H1 (cell line): ENCODE measurements at regions not wholly inside any gene's neighbourhood (a gene's known extent, or its start where the extent isn't known, plus 50 kb on each side); places are given as distances from the start of the nearest gene placed in this dataset.

Experiments
- CTCF ChIA-PET: fragments of 300-600 bp; sonication (Branson Sonifier 250); formaldehyde crosslinking; loops from one replicate; lab custom pipeline; 2021; ENCODE audit not compliant: partially characterized antibody; lab: Charles Lee
- POLR2A ChIA-PET: fragments of 300-600 bp; sonication (Branson Sonifier 250); formaldehyde crosslinking; loops from one replicate; lab custom pipeline; 2021; ENCODE audit warnings: inconsistent platforms; ENCODE audit not compliant: partially characterized antibody; lab: Charles Lee
- DNase-seq, 2 experiments: peaks; one replicate each; pipeline versions ENCODE4 v3.0.0 to v3.0.0-alpha.2; 2010 to 2022; ENCODE audit warnings: low spot score in 2 of 2, low read depth in 1 of 2, mixed read lengths in 1 of 2
- FAIRE-seq: peaks from 2 replicates; lab custom pipeline; 2011; peaks lifted over from hg19 to GRCh38; lab: Jason Lieb, UNC
- H2AFZ ChIP-seq: 2 replicates; pipeline ENCODE4 v1.8.1; 2012; ENCODE audit warnings: low read length, inconsistent platforms
- H2AK5ac ChIP-seq: 2 replicates; pipeline ENCODE4 v1.6.1; 2013; ENCODE audit warnings: low read depth, low read length
- H2BK120ac ChIP-seq: replicated peaks from 2 replicates; pipeline ENCODE3; 2013; ENCODE audit warnings: low read depth, low read length, inconsistent platforms
- H2BK12ac ChIP-seq: 2 replicates; pipeline ENCODE4 v1.6.1; 2013; ENCODE audit warnings: low read depth, low read length
- H2BK15ac ChIP-seq: 2 replicates; pipeline ENCODE4 v1.6.1; 2013; ENCODE audit warnings: low read length
- H2BK20ac ChIP-seq: 2 replicates; pipeline ENCODE4 v1.6.1; 2013; ENCODE audit warnings: low read length
- H2BK5ac ChIP-seq: 2 replicates; pipeline ENCODE4 v1.6.1; 2013; ENCODE audit warnings: low read depth, low read length
- H3K14ac ChIP-seq: 2 replicates; pipeline ENCODE4 v1.6.1; 2013; ENCODE audit warnings: inconsistent platforms; ENCODE audit not compliant: insufficient read length
- H3K18ac ChIP-seq: 2 replicates; pipeline ENCODE4 v1.6.1; 2013; ENCODE audit warnings: low read length; ENCODE audit errors: extremely low read depth
- H3K23ac ChIP-seq: 2 replicates; pipeline ENCODE4 v1.6.1; 2013; ENCODE audit warnings: inconsistent platforms; ENCODE audit not compliant: insufficient read length
- H3K23me2 ChIP-seq: 2 replicates; pipeline ENCODE4 v1.6.1; 2013; ENCODE audit warnings: low read depth, low read length
- H3K27ac ChIP-seq: 2 replicates; pipeline ENCODE4 v1.6.1; 2011; ENCODE audit warnings: low read depth, low read length, inconsistent platforms
- H3K27me3 ChIP-seq, 4 experiments: replicated peaks in 1 of 4; 1 replicate in 1 of 4; 2 replicates in 3 of 4; pipeline versions ENCODE4 v1.6.1 to v1.8.1; 2011 to 2013; ENCODE audit warnings: low read length in 3 of 4, mild to moderate bottlenecking in 3 of 4, inconsistent platforms in 2 of 4, mixed read lengths in 2 of 4, moderate library complexity in 1 of 4; ENCODE audit not compliant: control insufficient read depth in 3 of 4, insufficient read depth in 3 of 4; ENCODE audit errors: extremely low read depth in 1 of 4
- H3K36me3 ChIP-seq, 4 experiments: 2 replicates each; pipeline versions ENCODE4 v1.6.1 to v1.8.1; 2011 to 2013; ENCODE audit warnings: mild to moderate bottlenecking in 4 of 4, low read length in 3 of 4, moderate library complexity in 2 of 4, control low read depth in 1 of 4, inconsistent platforms in 1 of 4; ENCODE audit not compliant: insufficient read depth in 4 of 4, control insufficient read depth in 2 of 4
- H3K4ac ChIP-seq: replicated peaks from 2 replicates; pipeline ENCODE3; 2013; ENCODE audit warnings: low read length, low read depth, mixed read lengths, inconsistent platforms; ENCODE audit not compliant: insufficient read length
- H3K4me1 ChIP-seq, 4 experiments: replicated peaks in 1 of 4; 1 replicate in 1 of 4; 2 replicates in 3 of 4; pipeline versions ENCODE4 v1.6.1 to v1.8.1; 2011 to 2013; ENCODE audit warnings: low read length in 3 of 4, inconsistent platforms in 2 of 4, mixed read lengths in 1 of 4; ENCODE audit not compliant: insufficient read depth in 4 of 4, control insufficient read depth in 3 of 4
- H3K4me2 ChIP-seq, 2 experiments: 2 replicates each; pipeline versions ENCODE4 v1.6.1 to v1.8.1; 2011 to 2013; ENCODE audit warnings: low read depth in 2 of 2, low read length in 2 of 2, control low read depth in 1 of 2, inconsistent platforms in 1 of 2, mild to moderate bottlenecking in 1 of 2; ENCODE audit not compliant: insufficient read depth in 1 of 2
- H3K4me3 ChIP-seq, 4 experiments: fragments of 200-600, 300-600 bp in 1 of 4; sonication (generic), shearing (Covaris generic), sonication (Bioruptor Twin) in 1 of 4; 2 replicates each; pipeline versions ENCODE4 v1.5.1 to v1.8.1; 2011 to 2016; ENCODE audit warnings: low read length in 4 of 4, low read depth in 3 of 4, control low read depth in 2 of 4, inconsistent platforms in 2 of 4, mild to moderate bottlenecking in 2 of 4, mixed read lengths in 1 of 4, moderate library complexity in 1 of 4; ENCODE audit not compliant: insufficient read depth in 2 of 4; ENCODE audit errors: extremely low read depth in 1 of 4
- H3K56ac ChIP-seq: replicated peaks from 2 replicates; pipeline ENCODE3; 2013; ENCODE audit warnings: low read depth, mild to moderate bottlenecking, mixed read lengths, low read length, inconsistent platforms; ENCODE audit not compliant: insufficient read length
- H3K79me1 ChIP-seq: 2 replicates; pipeline ENCODE4 v1.6.1; 2013; ENCODE audit warnings: low read depth, low read length, control low read depth
- H3K79me2 ChIP-seq, 2 experiments: 2 replicates each; pipeline versions ENCODE4 v1.6.1 to v1.8.1; 2012 to 2013; ENCODE audit warnings: low read length in 2 of 2, mild to moderate bottlenecking in 2 of 2, inconsistent platforms in 1 of 2; ENCODE audit not compliant: insufficient read depth in 2 of 2, control insufficient read depth in 1 of 2
- H3K9ac ChIP-seq, 4 experiments: replicated peaks in 1 of 4; 1 replicate in 1 of 4; 2 replicates in 3 of 4; pipeline versions ENCODE4 v1.6.1 to v1.8.1; 2011 to 2013; ENCODE audit warnings: low read depth in 3 of 4, low read length in 3 of 4, control low read depth in 2 of 4, mild to moderate bottlenecking in 2 of 4, moderate library complexity in 2 of 4, inconsistent platforms in 1 of 4; ENCODE audit errors: extremely low read depth in 1 of 4
- H3K9me3 ChIP-seq, 2 experiments: 2 replicates each; pipeline versions ENCODE4 v1.6.1 to v1.8.1; 2012 to 2013; ENCODE audit warnings: mild to moderate bottlenecking in 2 of 2, moderate library complexity in 2 of 2, control low read depth in 1 of 2, inconsistent platforms in 1 of 2, low read depth in 1 of 2, low read length in 1 of 2, mixed read lengths in 1 of 2; ENCODE audit not compliant: insufficient read depth in 2 of 2
- H4K20me1 ChIP-seq, 2 experiments: replicated peaks in 1 of 2; 2 replicates each; pipeline versions ENCODE3 to v1.8.1; 2011 to 2013; ENCODE audit warnings: inconsistent platforms in 2 of 2, low read length in 2 of 2, mild to moderate bottlenecking in 1 of 2; ENCODE audit not compliant: insufficient read depth in 2 of 2, control insufficient read depth in 1 of 2
- H4K5ac ChIP-seq: 2 replicates; pipeline ENCODE4 v1.6.1; 2013; ENCODE audit warnings: low read length, low read depth, mixed read lengths, inconsistent platforms; ENCODE audit not compliant: insufficient read length
- H4K8ac ChIP-seq: 2 replicates; pipeline ENCODE4 v1.8.0; 2013; ENCODE audit warnings: mild to moderate bottlenecking, moderate library complexity, low read length, inconsistent platforms; ENCODE audit not compliant: insufficient read depth; ENCODE audit errors: extremely low read depth
- H4K91ac ChIP-seq: replicated peaks from 2 replicates; pipeline ENCODE3; 2013; ENCODE audit warnings: low read length, mixed read lengths, inconsistent platforms; ENCODE audit not compliant: insufficient read length
- BACH1 ChIP-seq: IDR thresholded peaks from 2 replicates; pipeline ENCODE4 v1.6.1; 2012; ENCODE audit warnings: low read length, improper control_type of control experiment
- BCL11A ChIP-seq, 2 experiments: IDR thresholded peaks; one replicate each; pipeline ENCODE4 v1.6.1; 2011; ENCODE audit warnings: low read depth in 2 of 2, low read length in 2 of 2, mild to moderate bottlenecking in 2 of 2
- CBX8 ChIP-seq: fragments of 300-800, 300-1000 bp; sonication (generic); IDR thresholded peaks from 2 replicates; pipeline ENCODE4 v1.7.1; 2016; ENCODE audit warnings: low read depth, low read length, borderline replicate concordance
- CREB1 ChIP-seq: IDR thresholded peaks from 2 replicates; pipeline ENCODE4 v1.6.1; 2012; ENCODE audit warnings: inconsistent platforms
- HDAC6 ChIP-seq: IDR thresholded peaks from one replicate; pipeline ENCODE4 v1.7.1; 2012; ENCODE audit warnings: low read depth, mild to moderate bottlenecking, inconsistent platforms, low read length, moderate library complexity
- JUN ChIP-seq: IDR thresholded peaks from 2 replicates; pipeline ENCODE4 v1.6.1; 2011; ENCODE audit warnings: low read depth, mild to moderate bottlenecking, improper control_type of control experiment, low read length
- KDM4A ChIP-seq: IDR thresholded peaks from one replicate; pipeline ENCODE4 v1.7.1; 2012; ENCODE audit warnings: low read depth, mild to moderate bottlenecking, moderate library complexity, low read length, inconsistent platforms; ENCODE audit not compliant: severe bottlenecking
- NRF1 ChIP-seq: IDR thresholded peaks from 2 replicates; pipeline ENCODE4 v1.6.1; 2011; ENCODE audit warnings: mild to moderate bottlenecking, low read depth, low read length, improper control_type of control experiment
- RAD21 ChIP-seq, 2 experiments: IDR thresholded peaks in 1 of 2; conservative IDR thresholded peaks in 1 of 2; 2 replicates each; pipeline ENCODE4 v1.6.1; 2011; ENCODE audit warnings: low read depth in 2 of 2, low read length in 2 of 2, improper control_type of control experiment in 1 of 2, inconsistent platforms in 1 of 2, mild to moderate bottlenecking in 1 of 2, moderate library complexity in 1 of 2
- RNF2 ChIP-seq: fragments of 200-900, 300-1000 bp; sonication (generic); IDR thresholded peaks from 2 replicates; pipeline ENCODE4 v1.7.1; 2016; ENCODE audit warnings: borderline replicate concordance, low read depth, mild to moderate bottlenecking, antibody characterized with exemption, low read length; ENCODE audit not compliant: poor library complexity, severe bottlenecking; ENCODE audit errors: missing control alignments
- SIRT6 ChIP-seq: IDR thresholded peaks from one replicate; pipeline ENCODE4 v1.7.1; 2012; ENCODE audit warnings: low read length, inconsistent platforms
- SP4 ChIP-seq: IDR thresholded peaks from 2 replicates; pipeline ENCODE4 v1.6.1; 2012; ENCODE audit warnings: low read length, inconsistent platforms
- YY1 ChIP-seq: IDR thresholded peaks from 2 replicates; pipeline ENCODE4 v1.6.1; 2011; ENCODE audit warnings: low read depth, mild to moderate bottlenecking, low read length
- WGBS, 2 experiments: shearing (Covaris generic) in 1 of 2; methylation state at CpG; one replicate each; pipeline versions ENCODE4 v1.1.6 to v1.1.7; 2013 to 2015; ENCODE audit warnings: low lambda C conversion rate in 2 of 2, mixed read lengths in 2 of 2, inconsistent platforms in 1 of 2, low coverage in 1 of 2, missing lambda C conversion rate in 1 of 2; ENCODE audit not compliant: insufficient replicate concordance in 2 of 2, insufficient coverage in 1 of 2, insufficient read length in 1 of 2; ENCODE audit errors: extremely low coverage in 1 of 2, missing lambda C conversion rate in 1 of 2; 5-methylcytosine and 5-hydroxymethylcytosine counted together

DNA sequence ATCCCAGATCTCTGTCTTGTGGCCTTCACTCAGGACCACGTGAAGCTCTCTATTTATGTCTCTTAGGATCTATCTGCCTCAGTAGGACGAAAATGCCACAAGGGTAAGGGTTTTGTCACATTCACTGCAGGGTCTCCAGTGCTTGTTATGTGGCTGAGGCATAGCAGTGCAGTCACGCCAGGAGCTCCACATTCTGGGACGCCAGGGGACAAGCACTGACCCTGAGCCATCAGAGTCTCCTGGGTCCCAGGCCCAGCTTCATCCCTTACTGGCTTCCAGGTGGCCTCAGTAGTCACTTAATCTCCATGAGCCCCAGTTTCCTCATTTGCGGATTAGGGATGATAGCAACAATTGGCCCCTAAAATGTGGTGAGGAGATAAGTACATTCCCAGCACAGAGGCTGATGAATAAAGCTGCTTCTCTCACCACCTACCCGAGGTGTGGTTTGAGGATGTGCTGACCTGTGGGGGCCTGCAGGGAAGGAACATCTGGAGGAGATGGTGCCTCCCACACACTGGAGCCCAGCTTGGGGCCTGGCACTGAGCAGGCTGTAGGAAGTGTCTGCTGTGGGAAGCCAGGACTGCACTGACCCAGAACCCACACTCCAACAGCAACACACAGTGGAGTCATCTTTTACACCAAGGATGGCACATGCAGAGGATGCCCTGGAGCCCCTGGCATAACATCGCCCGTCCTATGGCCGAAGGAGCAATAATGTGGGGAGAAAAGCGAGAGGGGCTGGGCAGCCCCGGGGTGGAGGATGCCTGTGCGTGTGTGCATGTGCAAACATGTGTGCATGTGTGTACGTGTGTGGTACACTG is 93.2 kb upstream of the IQSEC1 start:
- Histone ChIP-seq H3K27me3 (no peaks in the 10 kb centered on the region), H2BK15ac (no peak overlapping the region; the same call in 1 of the 2 replicates), H2BK20ac (no peak overlapping the region), H4K8ac (no peak overlapping the region), H3K79me1 (no peaks in the 10 kb centered on the region), H2AFZ (no peak overlapping the region), H3K18ac (no peak overlapping the region), H4K91ac (no peak overlapping the region), H3K4me2 (no peak overlapping the region), H3K27ac (no peak overlapping the region), H3K4me1 (peaks cover 5 to 16% (median 12%) of the 10 kb centered on the region in 4 experiments), H4K20me1 (no peaks in the 10 kb centered on the region), H3K23ac (no peak overlapping the region), H3K56ac (no peak overlapping the region), H2BK120ac (no peak overlapping the region), H3K36me3 (no peaks in the 10 kb centered on the region), H2AK5ac (no peak overlapping the region), H4K5ac (no peak overlapping the region), H2BK5ac (no peak overlapping the region), H2BK12ac (no peak overlapping the region; the same call in 1 of the 2 replicates), H3K79me2 (no peaks in the 10 kb centered on the region), H3K14ac (no peak overlapping the region), H3K4me3 (no peak overlapping the region), H3K9me3 (peaks cover 7 to 8% of the 10 kb centered on the region in 2 experiments), H3K9ac (no peak overlapping the region), H3K4ac (no peak overlapping the region), H3K23me2 (no peaks in the 10 kb centered on the region)
- no peak for DNase-seq
- ChIA-PET POLR2A (no interaction called here), CTCF (interaction anchor here (0.6 to 3.1 kb wide), 11 partner anchors 10 to 296 kb away, joined by 3 to 12 read pairs (median 4); no protein-coding TSS in a partner anchor)
- FAIRE-seq = no peak
- WGBS, 2 experiments = 82% methylated on average over 13 of the region's 13 CpGs; no CpG with 5 or more reads in 1 of the 2 experiments
- TF ChIP-seq HDAC6 (no peak), JUN (no peak), SIRT6 (no peak), SP4 (no peak), BACH1 (no peak), NRF1 (no peak), CREB1 (no peak), BCL11A (IDR thresholded peaks at IDR 0.05; ENCODE audit: low read depth in 2 of 2, low read length in 2 of 2) (no peak), YY1 (no peak), CBX8 (no peak), RNF2 (no peak), RAD21 (IDR thresholded peaks at IDR 0.05 in 1 of 2, conservative IDR thresholded peaks at IDR 0.05 in 1 of 2; ENCODE audit: low read depth in 2 of 2, low read length in 2 of 2) (no peak), KDM4A (no peak)
